D341Med (cell line): ENCODE measurements at regions not wholly inside any gene's neighbourhood (a gene's known extent, or its start where the extent isn't known, plus 50 kb on each side); places are given as distances from the start of the nearest gene placed in this dataset.
"Not testable (repeated sequence)": the region's sequence is repeated elsewhere in the genome, so short reads cannot be mapped to it uniquely, and the experiment has no call there.

ENCODE experiments used
- DNase-seq: peaks from one replicate; pipeline ENCODE4 v3.0.0; 2012; ENCODE audit warnings: low spot score

GRCh38 chr3:84245789-84246188, 713.0 kb upstream of the CADM2 start:
- no peak for DNase-seq

GRCh38 chr3:84260596-84260995, 698.2 kb upstream of the CADM2 start:
- DNase-seq, result no peak

- no peak for DNase-seq
These were observed 693.0 kb upstream of the CADM2 start for GRCh38 chr3:84265768-84266167.

GRCh38 chr3:84275532-84275931, 683.3 kb upstream of the CADM2 start:
- no peak for DNase-seq

- no peak for DNase-seq
These were observed 681.1 kb upstream of the CADM2 start for GRCh38 chr3:84277562-84278224.

- no peak for DNase-seq
These were observed 666.7 kb upstream of the CADM2 start for GRCh38 chr3:84292128-84292527.

GRCh38 chr3:84299329-84299728, 659.5 kb upstream of the CADM2 start:
- no peak for DNase-seq

GRCh38 chr3:84304214-84304613, 654.6 kb upstream of the CADM2 start:
- no peak for DNase-seq

- DNase-seq, result no peak
These were observed 651.5 kb upstream of the CADM2 start for GRCh38 chr3:84307339-84307738.

GRCh38 chr3:84308379-84308778, 650.4 kb upstream of the CADM2 start:
- no peak for DNase-seq

GRCh38 chr3:84318273-84318809, 640.4 kb upstream of the CADM2 start:
- DNase-seq, result no peak

GRCh38 chr3:84365563-84366278, 593.1 kb upstream of the CADM2 start:
- not testable (repeated sequence) for DNase-seq
